HUES48 (cell line): ENCODE measurements at regions not wholly inside any gene's neighbourhood (a gene's known extent, or its start where the extent isn't known, plus 50 kb on each side); places are given as distances from the start of the nearest gene placed in this dataset.

Source experiments
- H3K27ac ChIP-seq: one replicate; pipeline ENCODE4 v1.7.0; 2013; ENCODE audit warnings: low read depth, low read length, inconsistent platforms
- H3K27me3 ChIP-seq: 2 replicates; pipeline ENCODE4 v1.6.1; 2013; ENCODE audit warnings: mild to moderate bottlenecking, low read length; ENCODE audit not compliant: control insufficient read depth, insufficient read depth
- H3K36me3 ChIP-seq: 2 replicates; pipeline ENCODE4 v1.6.1; 2013; ENCODE audit warnings: low read length; ENCODE audit not compliant: control insufficient read depth, insufficient read depth
- H3K4me1 ChIP-seq: 2 replicates; pipeline ENCODE4 v1.6.1; 2013; ENCODE audit warnings: mild to moderate bottlenecking, low read length; ENCODE audit not compliant: control insufficient read depth, insufficient read depth
- H3K4me3 ChIP-seq: 2 replicates; pipeline ENCODE4 v1.5.1; 2013; ENCODE audit warnings: mild to moderate bottlenecking, low read depth, low read length
- H3K9ac ChIP-seq: 2 replicates; pipeline ENCODE4 v1.6.1; 2013; ENCODE audit warnings: mild to moderate bottlenecking, low read depth, low read length, moderate library complexity
- H3K9me3 ChIP-seq: 2 replicates; pipeline ENCODE4 v1.6.1; 2013; ENCODE audit warnings: low read length; ENCODE audit not compliant: control insufficient read depth, insufficient read depth

DNA sequence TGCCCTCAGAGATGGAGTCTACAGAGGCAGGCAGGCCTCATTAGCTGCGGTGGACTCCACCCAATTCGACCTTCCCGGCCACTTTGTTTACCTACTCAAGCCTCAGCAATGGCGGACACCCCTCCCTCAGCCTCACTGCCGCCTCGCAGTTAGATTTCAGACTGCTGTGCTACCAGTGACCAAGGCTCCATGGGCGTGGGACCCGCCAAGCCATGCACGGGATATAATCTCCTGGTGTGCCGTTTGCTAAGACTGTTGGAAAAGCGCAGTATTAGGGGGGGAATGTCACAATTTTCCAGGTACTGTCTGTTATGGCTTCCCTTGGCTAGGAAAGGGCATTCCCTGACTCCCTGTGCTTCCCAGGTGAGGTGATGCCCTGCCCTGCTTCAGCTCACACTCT, 252.3 kb downstream of the ARL4A start:
- Histone ChIP-seq H3K27ac (no peak overlapping the region), H3K4me1 (0 out of 2 replicates have a peak, but pooled peaks cover 7% of the 10 kb centered on the region), H3K4me3 (no peak overlapping the region), H3K27me3 (no peaks in the 10 kb centered on the region), H3K36me3 (no peaks in the 10 kb centered on the region), H3K9me3 (peaks cover 13% of the 10 kb centered on the region), H3K9ac (no peak overlapping the region)

GRCh38 chr7:12941512-12941911, 254.1 kb downstream of the ARL4A start:
- Histone ChIP-seq H3K27me3 (no peaks in the 10 kb centered on the region), H3K9me3 (peaks cover 13% of the 10 kb centered on the region), H3K27ac (no peak overlapping the region), H3K36me3 (no peaks in the 10 kb centered on the region), H3K9ac (no peak overlapping the region), H3K4me3 (no peak overlapping the region), H3K4me1 (0 out of 2 replicates have a peak, but pooled peaks cover 7% of the 10 kb centered on the region)

GRCh38 chr7:12942609-12943008, 255.2 kb downstream of the ARL4A start:
- H3K9ac ChIP-seq, result no peak overlapping the region
- no peaks in the 10 kb centered on the region for H3K27me3 ChIP-seq
- peaks cover 13% of the 10 kb centered on the region for H3K9me3 ChIP-seq
- H3K4me1 ChIP-seq, result 0 out of 2 replicates have a peak, but pooled peaks cover 7% of the 10 kb centered on the region
- no peak overlapping the region for H3K4me3 ChIP-seq
- no peaks in the 10 kb centered on the region for H3K36me3 ChIP-seq
- no peak overlapping the region for H3K27ac ChIP-seq

DNA sequence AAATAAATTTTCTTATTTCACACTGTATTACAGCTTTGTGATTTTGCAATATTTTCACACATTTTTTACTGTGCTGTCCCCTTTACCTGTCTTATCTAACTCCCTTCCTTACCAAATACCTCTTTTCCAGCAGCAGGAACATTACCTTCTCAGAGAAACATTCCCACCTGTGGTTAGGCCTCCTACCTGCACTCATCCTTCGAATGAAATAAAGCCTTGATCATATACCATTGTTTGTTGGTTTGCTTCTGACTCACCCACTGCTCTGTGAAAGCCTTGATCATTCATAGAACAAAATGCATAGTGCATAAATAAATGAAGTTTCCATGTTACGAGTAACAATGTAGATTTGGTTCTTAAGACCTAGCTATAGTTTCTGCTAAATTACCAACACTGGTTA, 256.3 kb downstream of the ARL4A start:
- 0 out of 2 replicates have a peak, but pooled peaks cover 7% of the 10 kb centered on the region for H3K4me1 ChIP-seq
- no peaks in the 10 kb centered on the region for H3K36me3 ChIP-seq
- no peak overlapping the region for H3K4me3 ChIP-seq
- H3K27ac ChIP-seq, result peak overlapping the region; percentile 69
- no peak overlapping the region for H3K9ac ChIP-seq
- H3K27me3 ChIP-seq, result no peaks in the 10 kb centered on the region
- H3K9me3 ChIP-seq, result peaks cover 13% of the 10 kb centered on the region

DNA sequence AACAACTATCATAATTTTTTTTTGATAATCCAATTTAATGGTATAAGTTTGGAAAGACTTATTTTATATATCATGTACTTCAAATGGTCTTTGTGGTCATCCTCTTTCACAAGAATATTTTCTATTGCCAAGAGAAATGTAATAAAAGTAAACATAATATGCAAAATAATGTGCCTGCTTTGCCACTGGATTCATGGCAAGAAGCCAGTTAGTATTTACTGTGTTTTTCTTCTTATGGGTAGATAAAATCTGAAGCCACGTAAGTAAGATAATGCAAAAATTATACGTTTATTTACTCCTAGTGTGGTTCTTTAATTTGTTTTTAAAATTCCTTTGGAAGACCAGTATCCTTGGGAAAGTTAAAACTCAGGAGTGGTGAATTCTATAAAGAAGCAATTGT, 258.5 kb downstream of the ARL4A start:
- peaks cover 17% of the 10 kb centered on the region; the same call in 1 of the 2 replicates for H3K4me1 ChIP-seq
- no peaks in the 10 kb centered on the region for H3K27me3 ChIP-seq
- H3K9me3 ChIP-seq, result no peaks in the 10 kb centered on the region
- no peaks in the 10 kb centered on the region for H3K36me3 ChIP-seq
- no peak overlapping the region for H3K27ac ChIP-seq
- H3K9ac ChIP-seq, result no peak overlapping the region
- no peak overlapping the region for H3K4me3 ChIP-seq

- no peaks in the 10 kb centered on the region for H3K9me3 ChIP-seq
- no peaks in the 10 kb centered on the region for H3K27me3 ChIP-seq
- no peaks in the 10 kb centered on the region for H3K36me3 ChIP-seq
- H3K4me3 ChIP-seq, result no peak overlapping the region
- H3K9ac ChIP-seq, result no peak overlapping the region
- no peak overlapping the region for H3K27ac ChIP-seq
- H3K4me1 ChIP-seq, result peaks cover 17% of the 10 kb centered on the region; the same call in 1 of the 2 replicates
Measured at GRCh38 chr7:12947465-12947864, 260.0 kb downstream of the ARL4A start.

DNA sequence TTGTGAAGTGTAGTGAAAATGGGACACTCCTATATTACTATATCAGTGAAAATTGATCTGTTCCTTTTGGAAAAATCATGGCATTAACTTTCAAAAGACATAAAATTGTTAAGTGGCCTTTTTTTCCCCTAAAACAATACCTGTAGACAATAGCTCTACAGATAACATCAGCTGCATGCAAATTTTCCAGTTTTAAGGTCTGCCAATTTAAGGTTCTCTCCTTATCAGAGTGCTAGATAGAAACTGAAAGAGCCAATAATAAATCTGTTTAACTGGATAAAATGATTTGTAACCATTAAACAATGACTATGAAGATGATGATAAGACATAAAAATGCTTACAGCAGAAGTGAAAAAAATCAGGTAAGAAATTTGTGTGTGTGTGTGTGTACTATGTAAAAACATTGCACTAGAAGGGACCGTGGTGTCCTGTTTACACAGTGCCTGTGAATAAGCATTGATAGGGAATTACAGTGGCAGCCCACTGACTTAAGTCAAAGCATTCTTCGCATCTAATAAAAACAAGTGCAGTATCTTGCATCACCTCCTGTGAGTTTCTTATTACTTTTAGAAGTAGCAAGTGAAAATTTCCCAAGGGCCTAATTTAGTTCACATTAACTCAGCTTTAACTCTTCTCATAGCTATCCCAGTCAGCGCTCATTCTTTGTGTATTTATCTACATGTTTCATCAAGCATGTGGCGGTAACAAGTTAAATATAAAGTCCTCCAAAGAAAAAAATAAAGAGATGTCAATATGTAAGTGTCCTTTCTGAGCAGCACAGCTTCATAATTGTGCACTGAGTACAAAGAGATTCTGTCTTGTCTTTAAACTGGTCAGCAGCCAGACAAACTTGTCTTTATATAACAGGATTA, 261.9 kb downstream of the ARL4A start:
- Histone ChIP-seq H3K27me3 (no peaks in the 10 kb centered on the region), H3K27ac (no peak overlapping the region), H3K36me3 (no peaks in the 10 kb centered on the region), H3K4me1 (peaks cover 9% of the 10 kb centered on the region; the same call in 1 of the 2 replicates), H3K9ac (no peak overlapping the region), H3K4me3 (no peak overlapping the region), H3K9me3 (no peaks in the 10 kb centered on the region)

GRCh38 chr7:12951397-12951801, 264.0 kb downstream of the ARL4A start:
- no peak overlapping the region for H3K9ac ChIP-seq
- H3K9me3 ChIP-seq, result no peaks in the 10 kb centered on the region
- no peak overlapping the region for H3K4me3 ChIP-seq
- no peak overlapping the region for H3K27ac ChIP-seq
- no peaks in the 10 kb centered on the region for H3K27me3 ChIP-seq
- no peaks in the 10 kb centered on the region for H3K36me3 ChIP-seq
- H3K4me1 ChIP-seq, result peaks cover 9% of the 10 kb centered on the region; the same call in 1 of the 2 replicates

GRCh38 chr7:12954380-12955033, 267.1 kb downstream of the ARL4A start:
- H3K9ac ChIP-seq, result no peak overlapping the region
- peaks cover 4% of the 10 kb centered on the region; the same call in 1 of the 2 replicates for H3K4me1 ChIP-seq
- no peaks in the 10 kb centered on the region for H3K36me3 ChIP-seq
- H3K27me3 ChIP-seq, result no peaks in the 10 kb centered on the region
- no peak overlapping the region for H3K4me3 ChIP-seq
- no peaks in the 10 kb centered on the region for H3K9me3 ChIP-seq
- H3K27ac ChIP-seq, result no peak overlapping the region

- Histone ChIP-seq H3K4me3 (no peak overlapping the region), H3K27ac (no peak overlapping the region), H3K9me3 (no peaks in the 10 kb centered on the region), H3K27me3 (no peaks in the 10 kb centered on the region), H3K36me3 (no peaks in the 10 kb centered on the region), H3K9ac (no peak overlapping the region), H3K4me1 (no peaks in the 10 kb centered on the region)
Measured at GRCh38 chr7:12957487-12957886, 270.1 kb downstream of the ARL4A start.

DNA sequence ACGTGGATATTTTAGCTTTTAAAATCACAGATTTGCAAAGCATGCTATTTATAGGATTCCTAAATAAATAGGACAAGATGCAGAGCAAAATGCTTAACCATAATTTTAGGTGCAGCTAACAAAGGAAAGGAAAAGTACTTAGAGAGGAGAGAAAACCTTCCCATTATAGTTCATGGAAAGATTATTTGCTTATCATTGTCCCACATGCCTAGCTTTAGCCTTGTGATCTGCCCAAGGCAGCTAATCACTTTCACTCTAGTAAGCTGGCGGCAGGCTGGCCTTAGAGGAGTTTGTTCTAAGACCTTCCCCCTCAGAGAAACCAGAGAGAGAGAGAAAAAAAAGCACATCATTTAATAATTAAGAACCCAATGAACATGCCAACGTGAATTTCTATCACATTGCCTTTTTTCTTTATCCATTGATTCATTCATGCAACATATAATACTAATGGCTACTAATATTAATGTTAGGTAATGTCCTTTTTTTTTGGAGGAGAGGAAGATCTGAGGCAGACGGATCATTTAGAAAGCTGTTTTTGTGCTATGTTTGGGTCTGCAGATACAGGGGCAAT, 274.6 kb downstream of the ARL4A start:
- H3K27me3 ChIP-seq, result no peaks in the 10 kb centered on the region
- H3K4me3 ChIP-seq, result no peak overlapping the region
- no peak overlapping the region for H3K27ac ChIP-seq
- no peaks in the 10 kb centered on the region for H3K4me1 ChIP-seq
- no peaks in the 10 kb centered on the region for H3K9me3 ChIP-seq
- H3K36me3 ChIP-seq, result no peaks in the 10 kb centered on the region
- H3K9ac ChIP-seq, result no peak overlapping the region
